HepG2 (cell line): ENCODE measurements at regions not wholly inside any gene's neighbourhood (a gene's known extent, or its start where the extent isn't known, plus 50 kb on each side); places are given as distances from the start of the nearest gene placed in this dataset.

Source experiments
- DNMT1 ChIP-seq: sonication (generic); formaldehyde crosslinking; IDR thresholded peaks from 2 replicates; pipeline ENCODE4 v1.5.1; 2020; ENCODE audit warnings: mild to moderate bottlenecking, missing genetic modification reagents
- ZNF142 ChIP-seq: sonication (generic); formaldehyde crosslinking; IDR thresholded peaks from 2 replicates; pipeline ENCODE4 v1.4.0; 2020; ENCODE audit warnings: missing genetic modification reagents

DNA sequence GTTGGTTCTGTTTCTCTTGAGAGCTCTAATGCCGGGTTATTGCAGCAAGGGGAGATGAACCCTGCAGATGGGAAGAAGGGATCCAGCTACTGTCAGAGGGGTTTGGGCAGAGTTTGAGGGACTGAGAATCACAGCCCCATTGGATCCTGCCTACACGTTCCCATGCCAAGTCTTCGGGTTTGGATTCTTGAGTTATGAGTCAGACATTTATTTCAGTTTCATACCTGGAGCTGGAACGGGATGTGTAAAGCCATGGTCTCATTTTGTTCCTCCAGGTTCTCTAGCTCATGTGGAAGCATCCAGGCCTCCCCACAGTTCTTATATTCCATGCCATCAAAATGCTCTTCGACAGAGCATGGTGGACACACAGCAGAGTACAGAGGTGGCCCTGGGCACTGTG, 275.4 kb upstream of the IRX4 start:
- TF ChIP-seq ZNF142 (CRISPR knock-in tag) (no peak), DNMT1 (no peak)
